HL-60 (cell line): ENCODE measurements at regions not wholly inside any gene's neighbourhood (a gene's known extent, or its start where the extent isn't known, plus 50 kb on each side); places are given as distances from the start of the nearest gene placed in this dataset.

Source experiments
- GABPA ChIP-seq: IDR thresholded peaks from 2 replicates; pipeline ENCODE4 v1.6.1; 2012; ENCODE audit warnings: low read depth
- POLR2AphosphoS5 ChIP-seq: IDR thresholded peaks from 2 replicates; pipeline ENCODE4 v1.6.1; 2012; ENCODE audit warnings: low read depth
- REST ChIP-seq: IDR thresholded peaks from 2 replicates; pipeline ENCODE4 v1.6.1; 2012; ENCODE audit warnings: low read depth; ENCODE audit not compliant: insufficient replicate concordance
- SPI1 ChIP-seq: IDR thresholded peaks from 2 replicates; pipeline ENCODE4 v1.6.1; 2012; ENCODE audit warnings: low read depth, mild to moderate bottlenecking, borderline replicate concordance
- TF ChIP-seq, protein P1 (sequence below): IDR thresholded peaks from one replicate; pipeline ENCODE4 v1.5.1; 2011; ENCODE audit warnings: low read length, control low read depth, inconsistent platforms; ENCODE audit not compliant: insufficient read depth

DNA sequence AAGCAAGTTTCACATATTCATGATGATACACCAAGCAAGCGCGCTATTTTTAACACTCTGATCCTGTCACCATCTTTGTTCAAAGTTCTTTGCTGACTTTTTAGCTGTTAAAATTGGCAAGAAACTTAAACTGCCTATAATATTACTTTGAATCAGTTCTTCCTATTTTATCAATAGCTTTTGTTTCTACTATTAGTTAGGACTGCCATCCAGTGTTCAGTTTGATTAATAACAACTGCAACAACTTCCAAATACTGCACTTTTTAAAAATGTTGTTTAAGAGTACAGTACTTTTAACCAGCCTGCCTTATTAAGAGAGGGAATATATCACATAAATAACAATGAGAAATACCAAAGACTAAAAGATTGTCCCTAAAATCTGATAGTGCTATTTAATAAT is 614.3 kb downstream of the FAM133A start:
- TF ChIP-seq POLR2AphosphoS5 (no peak), REST (no peak), GABPA (no peak), SPI1 (no peak)
- TF ChIP-seq, protein P1, sequence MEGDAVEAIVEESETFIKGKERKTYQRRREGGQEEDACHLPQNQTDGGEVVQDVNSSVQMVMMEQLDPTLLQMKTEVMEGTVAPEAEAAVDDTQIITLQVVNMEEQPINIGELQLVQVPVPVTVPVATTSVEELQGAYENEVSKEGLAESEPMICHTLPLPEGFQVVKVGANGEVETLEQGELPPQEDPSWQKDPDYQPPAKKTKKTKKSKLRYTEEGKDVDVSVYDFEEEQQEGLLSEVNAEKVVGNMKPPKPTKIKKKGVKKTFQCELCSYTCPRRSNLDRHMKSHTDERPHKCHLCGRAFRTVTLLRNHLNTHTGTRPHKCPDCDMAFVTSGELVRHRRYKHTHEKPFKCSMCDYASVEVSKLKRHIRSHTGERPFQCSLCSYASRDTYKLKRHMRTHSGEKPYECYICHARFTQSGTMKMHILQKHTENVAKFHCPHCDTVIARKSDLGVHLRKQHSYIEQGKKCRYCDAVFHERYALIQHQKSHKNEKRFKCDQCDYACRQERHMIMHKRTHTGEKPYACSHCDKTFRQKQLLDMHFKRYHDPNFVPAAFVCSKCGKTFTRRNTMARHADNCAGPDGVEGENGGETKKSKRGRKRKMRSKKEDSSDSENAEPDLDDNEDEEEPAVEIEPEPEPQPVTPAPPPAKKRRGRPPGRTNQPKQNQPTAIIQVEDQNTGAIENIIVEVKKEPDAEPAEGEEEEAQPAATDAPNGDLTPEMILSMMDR, result no peak
